Stimulated activated naive B cell treated with anti-CD40 and anti-IgM and Interleukin-4, amounts not matched to agents 10 μg/mL and 1 μg/mL and 100 μg/mL, for 72 hours (primary cell): ENCODE measurements at regions not wholly inside any gene's neighbourhood (a gene's known extent, or its start where the extent isn't known, plus 50 kb on each side); places are given as distances from the start of the nearest gene placed in this dataset.

ENCODE experiments used
- ATAC-seq, 2 donors: fragments of 150-1000 bp; cut with Tn5 transposase; replicated peaks; 2 replicates each; pipeline ENCODE4 v1.10.0; 2021; ENCODE audit warnings: moderate library complexity in 1 of 2
- DNase-seq: peaks from one replicate; pipeline ENCODE4 v3.0.0; 2021
- H3K27ac Mint-ChIP-seq: one replicate; pipeline ENCODE4 v1.8.0; 2022; ENCODE audit warnings: mild to moderate bottlenecking, mixed read lengths
- H3K27me3 Mint-ChIP-seq, 2 donors: one replicate each; pipeline ENCODE4 v1.8.0; 2022; ENCODE audit warnings: mixed read lengths in 2 of 2
- H3K36me3 Mint-ChIP-seq, 2 donors: one replicate each; pipeline ENCODE4 v1.8.0; 2022; ENCODE audit warnings: mixed read lengths in 2 of 2, mild to moderate bottlenecking in 1 of 2
- H3K4me1 Mint-ChIP-seq, 2 donors: one replicate each; pipeline ENCODE4 v1.8.0; 2022; ENCODE audit warnings: mixed read lengths in 2 of 2, mild to moderate bottlenecking in 1 of 2
- H3K4me3 Mint-ChIP-seq, 2 donors: one replicate each; pipeline ENCODE4 v1.8.0; 2022; ENCODE audit warnings: mild to moderate bottlenecking in 2 of 2, mixed read lengths in 2 of 2, moderate library complexity in 1 of 2
- H3K9me3 Mint-ChIP-seq, 2 donors: one replicate each; pipeline ENCODE4 v1.8.0; 2022; ENCODE audit warnings: mixed read lengths in 2 of 2, mild to moderate bottlenecking in 1 of 2

- DNase-seq (no peak), ATAC-seq (no peak)
- Mint-ChIP-seq H3K36me3 (no peaks in the 10 kb centered on the region), H3K9me3 (peaks cover under 1 to 6% of the 10 kb centered on the region in 2 donors), H3K4me3 (no peak overlapping the region), H3K27ac (no peak overlapping the region), H3K27me3 (peaks cover 15 to 22% of the 10 kb centered on the region in 2 donors), H3K4me1 (no peaks in the 10 kb centered on the region)
Observed at GRCh38 chr17:65455972-65456343, 105.5 kb downstream of the AXIN2 start.

- no peak for DNase-seq
- H3K36me3 Mint-ChIP-seq: no peaks in the 10 kb centered on the region
- H3K27ac Mint-ChIP-seq: no peak overlapping the region
Observed at GRCh38 chr17:65455154-65455971, 106.1 kb downstream of the AXIN2 start.

GRCh38 chr17:65453204-65453931, 108.1 kb downstream of the AXIN2 start:
- Mint-ChIP-seq H3K4me3 (no peak overlapping the region), H3K27ac (no peak overlapping the region), H3K9me3 (peaks cover 3 to 6% of the 10 kb centered on the region in 2 donors), H3K36me3 (no peaks in the 10 kb centered on the region), H3K4me1 (no peaks in the 10 kb centered on the region), H3K27me3 (peaks cover 11 to 18% of the 10 kb centered on the region in 2 donors)
- no peak for DNase-seq
- ATAC-seq: no peak

More at GRCh38 chr17:65455154-65455971, 106.1 kb downstream of the AXIN2 start:
- ATAC-seq: no peak
- Mint-ChIP-seq H3K27me3 (peaks cover 15 to 22% of the 10 kb centered on the region in 2 donors), H3K4me1 (no peaks in the 10 kb centered on the region), H3K4me3 (no peak overlapping the region), H3K9me3 (peaks cover 2 to 6% of the 10 kb centered on the region in 2 donors)

- no peak for DNase-seq
- Mint-ChIP-seq H3K27me3 (peaks cover 17 to 21% of the 10 kb centered on the region in 2 donors), H3K36me3 (no peaks in the 10 kb centered on the region), H3K9me3 (peaks cover 3 to 6% of the 10 kb centered on the region in 2 donors), H3K4me1 (no peaks in the 10 kb centered on the region), H3K4me3 (no peak overlapping the region), H3K27ac (no peak overlapping the region)
- no peak for ATAC-seq
Observed at GRCh38 chr17:65449495-65449894, 112.0 kb downstream of the AXIN2 start.

- Mint-ChIP-seq H3K4me3 (no peak overlapping the region), H3K36me3 (no peaks in the 10 kb centered on the region), H3K27ac (no peak overlapping the region), H3K4me1 (no peaks in the 10 kb centered on the region), H3K9me3 (peaks cover 5 to 6% of the 10 kb centered on the region in 2 donors), H3K27me3 (peaks cover 21 to 31% of the 10 kb centered on the region in 2 donors)
- DNase-seq (no peak), ATAC-seq (no peak)
Observed at GRCh38 chr17:65447823-65448222, 113.6 kb downstream of the AXIN2 start.

GRCh38 chr17:65446838-65447526, 114.5 kb downstream of the AXIN2 start:
- Mint-ChIP-seq H3K36me3 (no peaks in the 10 kb centered on the region), H3K9me3 (peaks cover 0 to 5% of the 10 kb centered on the region in 2 donors), H3K27me3 (peaks cover 17 to 31% of the 10 kb centered on the region in 2 donors), H3K4me3 (no peak overlapping the region), H3K4me1 (no peaks in the 10 kb centered on the region), H3K27ac (no peak overlapping the region)
- ATAC-seq (no peak), DNase-seq (no peak)

GRCh38 chr17:65446043-65446442, 115.4 kb downstream of the AXIN2 start:
- no peaks in the 10 kb centered on the region for H3K36me3 Mint-ChIP-seq
- no peak overlapping the region for H3K4me3 Mint-ChIP-seq
- H3K27me3 Mint-ChIP-seq: peaks cover 20 to 35% of the 10 kb centered on the region in 2 donors
- H3K4me1 Mint-ChIP-seq: peaks cover 0 to 2% of the 10 kb centered on the region in 2 donors
- no peak for ATAC-seq
- H3K9me3 Mint-ChIP-seq: peaks cover 0 to 5% of the 10 kb centered on the region in 2 donors
- DNase-seq: no peak
- H3K27ac Mint-ChIP-seq: no peak overlapping the region

- ATAC-seq (no peak), DNase-seq (no peak)
- Mint-ChIP-seq H3K9me3 (peaks cover 0 to 1% of the 10 kb centered on the region in 2 donors), H3K36me3 (no peaks in the 10 kb centered on the region), H3K4me1 (peaks cover 0 to 2% of the 10 kb centered on the region in 2 donors), H3K27ac (no peak overlapping the region), H3K27me3 (peaks cover 31 to 50% of the 10 kb centered on the region in 2 donors), H3K4me3 (no peak overlapping the region)
Observed at GRCh38 chr17:65444049-65444448, 117.4 kb downstream of the AXIN2 start.

- no peaks in the 10 kb centered on the region for H3K36me3 Mint-ChIP-seq
- H3K27me3 Mint-ChIP-seq: peaks cover 42 to 64% of the 10 kb centered on the region in 2 donors
- ATAC-seq (no peak), DNase-seq (no peak)
- peaks cover 0 to 2% of the 10 kb centered on the region in 2 donors for H3K4me1 Mint-ChIP-seq
- no peak overlapping the region for H3K4me3 Mint-ChIP-seq
- peaks cover 0 to 1% of the 10 kb centered on the region in 2 donors for H3K9me3 Mint-ChIP-seq
- no peak overlapping the region for H3K27ac Mint-ChIP-seq
Observed at GRCh38 chr17:65442691-65443090, 118.8 kb downstream of the AXIN2 start.

GRCh38 chr17:65442250-65442649, 119.2 kb downstream of the AXIN2 start:
- Mint-ChIP-seq H3K4me1 (peaks cover 0 to 2% of the 10 kb centered on the region in 2 donors), H3K4me3 (no peak overlapping the region), H3K9me3 (peaks cover 0 to 1% of the 10 kb centered on the region in 2 donors), H3K27me3 (peaks cover 42 to 64% of the 10 kb centered on the region in 2 donors), H3K36me3 (no peaks in the 10 kb centered on the region), H3K27ac (no peak overlapping the region)
- DNase-seq (no peak), ATAC-seq (no peak)

GRCh38 chr17:65441053-65441605, 120.3 kb downstream of the AXIN2 start:
- Mint-ChIP-seq H3K27ac (no peak overlapping the region), H3K27me3 (peaks cover 36 to 56% of the 10 kb centered on the region in 2 donors)

GRCh38 chr17:65438708-65439294, 122.6 kb downstream of the AXIN2 start:
- Mint-ChIP-seq H3K36me3 (no peaks in the 10 kb centered on the region), H3K4me1 (peaks cover 0 to 2% of the 10 kb centered on the region in 2 donors), H3K9me3 (peaks cover 0 to 1% of the 10 kb centered on the region in 2 donors), H3K27ac (no peak overlapping the region), H3K27me3 (peaks cover 35 to 54% of the 10 kb centered on the region in 2 donors), H3K4me3 (no peak overlapping the region)
- no peak for ATAC-seq
- DNase-seq: no peak

More at GRCh38 chr17:65441053-65441605, 120.3 kb downstream of the AXIN2 start:
- Mint-ChIP-seq H3K4me1 (peaks cover 0 to 2% of the 10 kb centered on the region in 2 donors), H3K36me3 (no peaks in the 10 kb centered on the region), H3K9me3 (peaks cover 0 to 1% of the 10 kb centered on the region in 2 donors), H3K4me3 (no peak overlapping the region)
- ATAC-seq (no peak), DNase-seq (no peak)

- DNase-seq (no peak), ATAC-seq (no peak)
- H3K9me3 Mint-ChIP-seq: peaks cover 3% of the 10 kb centered on the region in 2 donors
- H3K27me3 Mint-ChIP-seq: peaks cover 35 to 48% of the 10 kb centered on the region in 2 donors
- H3K4me3 Mint-ChIP-seq: no peak overlapping the region
- H3K27ac Mint-ChIP-seq: no peak overlapping the region
- peaks cover 0 to 2% of the 10 kb centered on the region in 2 donors for H3K4me1 Mint-ChIP-seq
- H3K36me3 Mint-ChIP-seq: no peaks in the 10 kb centered on the region
Observed at GRCh38 chr17:65438173-65438572, 123.3 kb downstream of the AXIN2 start.
